Transverse colon (tissue), 4 donors: ENCODE measurements at regions not wholly inside any gene's neighbourhood (a gene's known extent, or its start where the extent isn't known, plus 50 kb on each side); places are given as distances from the start of the nearest gene placed in this dataset.

ENCODE experiments used
- DNase-seq: peaks from one replicate; pipeline ENCODE4 v3.0.0-alpha.2; 2019
- H3K27ac ChIP-seq, 4 donors: fragments of 200-600 bp; sonication (generic); 2 replicates each; pipeline ENCODE4 v1.5.1; 2016 to 2018; ENCODE audit warnings: inconsistent platforms in 4 of 4
- H3K27me3 ChIP-seq: fragments of 200-600 bp; sonication (generic); 2 replicates; pipeline ENCODE4 v1.5.1; 2017; ENCODE audit warnings: inconsistent platforms
- H3K36me3 ChIP-seq, 4 donors: fragments of 200-600 bp; sonication (generic); 2 replicates each; pipeline ENCODE4 v1.5.1; 2017 to 2019; ENCODE audit warnings: inconsistent platforms in 4 of 4
- H3K4me1 ChIP-seq, 4 donors: fragments of 200-600 bp; sonication (generic); 2 replicates each; pipeline ENCODE4 v1.5.1; 2017 to 2020; ENCODE audit warnings: inconsistent platforms in 4 of 4
- H3K4me3 ChIP-seq, 4 donors: fragments of 200-600 bp; sonication (generic); 1 replicate in 1 of 4; 2 replicates in 3 of 4; pipeline versions ENCODE4 v1.5.1 to v1.6.1; 2017 to 2019; ENCODE audit warnings: inconsistent platforms in 4 of 4
- H3K9me3 ChIP-seq, 2 donors: fragments of 200-600 bp; sonication (generic); 2 replicates each; pipeline ENCODE4 v1.5.1; 2017 to 2019; ENCODE audit warnings: inconsistent platforms in 2 of 2
- CTCF ChIP-seq, 5 experiments: fragments of 200-600 bp in 3 of 5; fragments of 450-650 bp in 2 of 5; sonication (generic) in 3 of 5; IDR thresholded peaks; 1 replicate in 2 of 5; 2 replicates in 3 of 5; pipeline ENCODE4 v1.5.1; 2016 to 2017; ENCODE audit warnings: antibody characterized with exemption in 5 of 5, inconsistent platforms in 3 of 5, mild to moderate bottlenecking in 2 of 5, moderate library complexity in 1 of 5
- EP300 ChIP-seq: sonication (generic); formaldehyde crosslinking; IDR thresholded peaks from one replicate; pipeline ENCODE4 v1.6.1; 2017; ENCODE audit warnings: antibody characterized with exemption, low read depth
- POLR2A ChIP-seq: fragments of 450-650 bp; IDR thresholded peaks from one replicate; pipeline ENCODE4 v1.6.1; 2016; ENCODE audit warnings: antibody characterized with exemption, mild to moderate bottlenecking, moderate library complexity
- POLR2AphosphoS5 ChIP-seq, 3 donors: sonication (generic); formaldehyde crosslinking; IDR thresholded peaks; one replicate each; pipeline ENCODE4 v1.6.1; 2016; ENCODE audit warnings: antibody characterized with exemption in 3 of 3
- WGBS, 2 donors: methylation state at CpG; one replicate each; pipeline ENCODE4 v1.1.5; 2018; ENCODE audit warnings: low coverage in 1 of 2; 5-methylcytosine and 5-hydroxymethylcytosine counted together
- in situ Hi-C, 4 donors: fragments of 200-750 bp; cut with MboI; loops; one replicate each; pipeline versions ENCODE4 v1.15.0 to v1.15.1; 2017; ENCODE audit warnings: low sequenced_read_pairs in 3 of 4, low pct_ligation_motif_present in 1 of 4, low pct_unique_long_range_greater_than_20kb in 1 of 4
- intact Hi-C: fragments of 100-400 bp; cut with DNase I; formaldehyde crosslinking; loops from one replicate; pipeline ENCODE4 v1.15.1; 2023; ENCODE audit warnings: low total_unique reads

GRCh38 chr16:86806181-86806837 lies 228.0 kb downstream of the FOXL1 start:
- TF ChIP-seq EP300 (no peak), CTCF (IDR thresholded peaks at IDR 0.05) (no peak), POLR2AphosphoS5 (IDR thresholded peaks at IDR 0.05) (no peak), POLR2A (no peak)
- no peaks in the 10 kb centered on the region for H3K9me3 ChIP-seq

DNA sequence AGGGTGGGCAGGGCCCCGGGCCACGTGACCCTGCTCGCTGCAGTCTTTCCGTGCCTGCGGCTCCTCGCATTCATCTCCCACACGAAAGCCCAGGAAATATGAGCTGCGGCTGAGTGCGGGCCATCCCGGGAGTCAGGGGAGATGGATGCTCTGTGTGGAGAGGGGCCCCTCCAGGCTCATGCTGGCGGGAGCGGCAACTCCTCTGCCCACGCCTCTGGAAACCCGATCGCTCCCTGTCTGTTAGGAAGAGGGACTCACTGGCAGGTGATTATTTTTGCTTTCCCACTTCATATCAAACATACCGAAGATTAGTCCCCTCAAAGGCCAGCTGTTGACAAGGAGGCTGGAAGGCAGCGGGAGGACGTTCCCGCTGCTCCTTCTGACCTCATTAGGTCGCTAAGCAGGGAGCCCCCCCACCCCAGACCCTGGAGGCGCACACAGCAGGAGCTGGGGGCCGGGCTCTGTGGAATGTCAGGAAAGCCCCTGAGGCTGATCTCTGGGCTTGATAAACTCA lies 228.5 kb downstream of the FOXL1 start:
- TF ChIP-seq CTCF (IDR thresholded peaks at IDR 0.05): no peak
- TF ChIP-seq POLR2AphosphoS5 (IDR thresholded peaks at IDR 0.05): no peak
- no peak for TF ChIP-seq POLR2A
- no peak for TF ChIP-seq EP300
- no peak for DNase-seq
- no peaks in the 10 kb centered on the region for H3K9me3 ChIP-seq
- no peaks in the 10 kb centered on the region for H3K4me1 ChIP-seq
- no peaks in the 10 kb centered on the region for H3K36me3 ChIP-seq
- 56% methylated on average over 21 of the region's 22 CpGs; no CpG with 5 or more reads in 1 of the 2 donors for whole genome bisulfite sequencing, 2 donors
- no peak overlapping the region for H3K27ac ChIP-seq
- intact Hi-C loops (no loop called here), in situ Hi-C loops (no loop called here)
- peaks cover 42% of the 10 kb centered on the region for H3K27me3 ChIP-seq
- no peak overlapping the region for H3K4me3 ChIP-seq

More at GRCh38 chr16:86806181-86806837, 228.0 kb downstream of the FOXL1 start:
- Histone ChIP-seq H3K36me3 (no peaks in the 10 kb centered on the region), H3K27ac (no peak overlapping the region), H3K27me3 (peaks cover 45% of the 10 kb centered on the region), H3K4me1 (no peaks in the 10 kb centered on the region), H3K4me3 (no peak overlapping the region)
- WGBS, 2 donors: 84 to 89% methylated on average over 14 to 20 of the region's 20 CpGs
- in situ Hi-C loops (no loop called here), intact Hi-C loops (no loop called here)
- no peak for DNase-seq

DNA sequence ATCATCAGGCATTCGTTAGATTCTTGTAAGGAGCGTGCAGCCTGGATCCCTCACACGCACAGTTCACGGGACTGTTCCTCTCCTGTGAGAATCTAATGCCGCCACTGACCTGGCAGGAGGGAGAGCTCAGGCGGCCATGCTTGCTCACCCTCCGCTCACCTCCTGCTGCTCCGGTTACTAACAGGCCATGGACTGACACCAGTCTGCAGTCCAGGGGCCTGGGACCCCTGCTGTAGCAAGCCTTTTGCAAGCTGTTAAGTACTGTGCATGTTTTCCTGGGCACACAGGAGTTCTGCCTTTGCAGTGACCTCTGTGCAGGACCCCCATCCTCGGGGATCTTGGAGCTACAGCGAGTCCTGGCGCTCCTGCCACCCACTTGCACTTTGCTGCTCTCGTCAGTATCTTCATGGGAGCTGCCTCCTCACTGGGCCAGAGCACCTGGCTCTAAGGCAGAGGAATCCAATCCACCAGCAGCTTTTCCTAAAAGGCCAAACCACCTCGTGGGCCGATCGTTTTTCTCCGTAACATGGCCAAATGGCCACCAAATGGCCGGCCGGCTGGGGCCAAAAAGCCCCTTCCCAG lies 230.6 kb downstream of the FOXL1 start:
- no peak for DNase-seq
- intact Hi-C loops (no loop called here), in situ Hi-C loops (no loop called here)
- Histone ChIP-seq H3K4me3 (no peak overlapping the region), H3K36me3 (no peaks in the 10 kb centered on the region), H3K27me3 (peaks cover 28% of the 10 kb centered on the region), H3K27ac (no peak overlapping the region), H3K9me3 (no peaks in the 10 kb centered on the region), H3K4me1 (no peaks in the 10 kb centered on the region)
- WGBS, 2 donors: 85% methylated on average over 18 of the region's 18 CpGs; no CpG with 5 or more reads in 1 of the 2 donors
- TF ChIP-seq EP300 (no peak), POLR2A (no peak), CTCF (IDR thresholded peaks at IDR 0.05) (no peak), POLR2AphosphoS5 (IDR thresholded peaks at IDR 0.05) (no peak)

- no peaks in the 10 kb centered on the region for H3K9me3 ChIP-seq
- in situ Hi-C loops (no loop called here), intact Hi-C loops (no loop called here)
- DNase-seq: no peak
- TF ChIP-seq POLR2A (no peak), EP300 (no peak), CTCF (IDR thresholded peaks at IDR 0.05) (no peak), POLR2AphosphoS5 (IDR thresholded peaks at IDR 0.05) (no peak)
- H3K27me3 ChIP-seq: peaks cover 22% of the 10 kb centered on the region
- no peak overlapping the region for H3K4me3 ChIP-seq
- H3K4me1 ChIP-seq: no peaks in the 10 kb centered on the region
- no peak overlapping the region for H3K27ac ChIP-seq
- 73% methylated on average over 8 of the region's 8 CpGs; no CpG with 5 or more reads in 1 of the 2 donors for WGBS, 2 donors
- no peaks in the 10 kb centered on the region for H3K36me3 ChIP-seq
Observed at GRCh38 chr16:86809458-86809955, 231.2 kb downstream of the FOXL1 start.
